ENCODE measurements at regions not wholly inside any gene's neighbourhood (a gene's known extent, or its start where the extent isn't known, plus 50 kb on each side); places are given as distances from the start of the nearest gene placed in this dataset.

- no peaks in the 10 kb centered on the region for H3K9me2 ChIP-seq (replicated peaks; ENCODE audit: control insufficient read depth, low read length)
These were observed 58.4 kb upstream of the KAZN start for GRCh38 chr1:14539953-14540563.

DNA sequence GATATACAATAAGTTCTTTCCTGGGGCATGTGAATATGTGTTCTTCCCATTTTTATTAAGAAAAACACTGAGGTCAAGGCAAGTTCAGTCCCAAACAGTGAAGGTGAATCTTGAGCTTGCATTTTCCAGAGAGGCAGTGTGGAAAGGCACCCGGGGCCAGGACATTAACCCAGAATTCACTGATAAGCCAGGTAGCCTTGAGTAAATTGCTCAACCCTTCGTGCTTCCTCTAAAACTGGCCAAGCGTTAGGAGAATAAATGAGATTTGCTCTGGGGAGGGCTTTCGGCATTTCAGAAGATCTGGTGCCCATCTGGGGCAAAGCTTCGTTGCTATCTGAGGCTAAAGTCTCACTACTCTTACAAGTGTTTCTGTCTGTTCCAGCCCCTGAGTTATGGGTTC is 57.1 kb upstream of the KAZN start:
- TF ChIP-seq, protein P1, sequence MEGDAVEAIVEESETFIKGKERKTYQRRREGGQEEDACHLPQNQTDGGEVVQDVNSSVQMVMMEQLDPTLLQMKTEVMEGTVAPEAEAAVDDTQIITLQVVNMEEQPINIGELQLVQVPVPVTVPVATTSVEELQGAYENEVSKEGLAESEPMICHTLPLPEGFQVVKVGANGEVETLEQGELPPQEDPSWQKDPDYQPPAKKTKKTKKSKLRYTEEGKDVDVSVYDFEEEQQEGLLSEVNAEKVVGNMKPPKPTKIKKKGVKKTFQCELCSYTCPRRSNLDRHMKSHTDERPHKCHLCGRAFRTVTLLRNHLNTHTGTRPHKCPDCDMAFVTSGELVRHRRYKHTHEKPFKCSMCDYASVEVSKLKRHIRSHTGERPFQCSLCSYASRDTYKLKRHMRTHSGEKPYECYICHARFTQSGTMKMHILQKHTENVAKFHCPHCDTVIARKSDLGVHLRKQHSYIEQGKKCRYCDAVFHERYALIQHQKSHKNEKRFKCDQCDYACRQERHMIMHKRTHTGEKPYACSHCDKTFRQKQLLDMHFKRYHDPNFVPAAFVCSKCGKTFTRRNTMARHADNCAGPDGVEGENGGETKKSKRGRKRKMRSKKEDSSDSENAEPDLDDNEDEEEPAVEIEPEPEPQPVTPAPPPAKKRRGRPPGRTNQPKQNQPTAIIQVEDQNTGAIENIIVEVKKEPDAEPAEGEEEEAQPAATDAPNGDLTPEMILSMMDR (IDR thresholded peaks at IDR 0.05; ENCODE audit: low read depth, low read length, poor library complexity, severe bottlenecking), result no peak
- TF ChIP-seq EZH2phosphoT487 (IDR thresholded peaks at IDR 0.05; ENCODE audit: borderline replicate concordance, low read length), result no peak
- H3K27ac ChIP-seq (ENCODE audit: low read depth, low read length), result no peak overlapping the region
- H3K4me3 ChIP-seq (ENCODE audit: low read length), result no peak overlapping the region
- no peaks in the 10 kb centered on the region for H3K79me2 ChIP-seq (ENCODE audit: control insufficient read depth, low read length)
- H4K20me1 ChIP-seq (ENCODE audit: control insufficient read depth, insufficient read depth, low read depth, low read length), result no peaks in the 10 kb centered on the region
- H3K9me2 ChIP-seq (replicated peaks; ENCODE audit: control insufficient read depth, low read length), result no peaks in the 10 kb centered on the region
- peaks cover 29% of the 10 kb centered on the region for H3K27me3 ChIP-seq (ENCODE audit: control insufficient read depth, low read length)
- no peaks in the 10 kb centered on the region for H3F3A ChIP-seq (ENCODE audit: control insufficient read depth, insufficient read depth)
- H3K9me3 ChIP-seq (ENCODE audit: control insufficient read depth, insufficient read depth, low read length), result no peaks in the 10 kb centered on the region
- H3K4me2 ChIP-seq (ENCODE audit: low read length), result no peak overlapping the region
- no peaks in the 10 kb centered on the region for H3K36me3 ChIP-seq (ENCODE audit: control insufficient read depth, low read length)
- peaks cover 9% of the 10 kb centered on the region for H3K4me1 ChIP-seq (ENCODE audit: control insufficient read depth, low read length)

More at GRCh38 chr1:14539953-14540563, 58.4 kb upstream of the KAZN start:
- H3K79me2 ChIP-seq (ENCODE audit: control insufficient read depth, low read length), result no peaks in the 10 kb centered on the region
- no peak overlapping the region for H3K4me2 ChIP-seq (ENCODE audit: low read length)
- no peaks in the 10 kb centered on the region for H4K20me1 ChIP-seq (ENCODE audit: control insufficient read depth, insufficient read depth, low read depth, low read length)
- TF ChIP-seq, protein P1 (IDR thresholded peaks at IDR 0.05; ENCODE audit: low read depth, low read length, poor library complexity, severe bottlenecking), result no peak
- TF ChIP-seq EZH2phosphoT487 (IDR thresholded peaks at IDR 0.05; ENCODE audit: borderline replicate concordance, low read length), result no peak
- no peaks in the 10 kb centered on the region for H3F3A ChIP-seq (ENCODE audit: control insufficient read depth, insufficient read depth)
- H3K4me3 ChIP-seq (ENCODE audit: low read length), result no peak overlapping the region
- no peak overlapping the region for H3K27ac ChIP-seq (ENCODE audit: low read depth, low read length)
- H3K36me3 ChIP-seq (ENCODE audit: control insufficient read depth, low read length), result no peaks in the 10 kb centered on the region
- H3K9me3 ChIP-seq (ENCODE audit: control insufficient read depth, insufficient read depth, low read length), result no peaks in the 10 kb centered on the region
- H3K27me3 ChIP-seq (ENCODE audit: control insufficient read depth, low read length), result peaks cover 17% of the 10 kb centered on the region
- H3K4me1 ChIP-seq (ENCODE audit: control insufficient read depth, low read length), result peaks cover 9% of the 10 kb centered on the region

GRCh38 chr1:14543191-14543840 is 55.2 kb upstream of the KAZN start:
- Histone ChIP-seq H3K9me3 (ENCODE audit: control insufficient read depth, insufficient read depth, low read length) (no peaks in the 10 kb centered on the region), H3K79me2 (ENCODE audit: control insufficient read depth, low read length) (no peaks in the 10 kb centered on the region), H3K4me1 (ENCODE audit: control insufficient read depth, low read length) (peaks cover 9% of the 10 kb centered on the region), H3K4me3 (ENCODE audit: low read length) (no peak overlapping the region), H3F3A (ENCODE audit: control insufficient read depth, insufficient read depth) (no peaks in the 10 kb centered on the region), H3K27me3 (ENCODE audit: control insufficient read depth, low read length) (peaks cover 33% of the 10 kb centered on the region), H3K27ac (ENCODE audit: low read depth, low read length) (no peak overlapping the region), H4K20me1 (ENCODE audit: control insufficient read depth, insufficient read depth, low read depth, low read length) (no peaks in the 10 kb centered on the region), H3K9me2 (replicated peaks; ENCODE audit: control insufficient read depth, low read length) (no peaks in the 10 kb centered on the region), H3K36me3 (ENCODE audit: control insufficient read depth, low read length) (no peaks in the 10 kb centered on the region), H3K4me2 (ENCODE audit: low read length) (no peak overlapping the region)
- TF ChIP-seq, protein P1 (IDR thresholded peaks at IDR 0.05; ENCODE audit: low read depth, low read length, poor library complexity, severe bottlenecking), result no peak
- no peak for TF ChIP-seq EZH2phosphoT487 (IDR thresholded peaks at IDR 0.05; ENCODE audit: borderline replicate concordance, low read length)

Measured in DOHH2 (cell line).